Breast epithelium (tissue), 4 donors: ENCODE measurements at regions not wholly inside any gene's neighbourhood (a gene's known extent, or its start where the extent isn't known, plus 50 kb on each side); places are given as distances from the start of the nearest gene placed in this dataset.

Source experiments
- DNase-seq, 2 donors: peaks; one replicate each; pipeline ENCODE4 v3.0.0-alpha.2; 2019; ENCODE audit warnings: low spot score in 2 of 2
- H3K27ac ChIP-seq, 2 donors: fragments of 200-600 bp; sonication (generic) in 1 of 2; one replicate each; pipeline ENCODE4 v1.5.1; 2016 to 2019; ENCODE audit warnings: mild to moderate bottlenecking in 1 of 2
- H3K27me3 ChIP-seq, 2 donors: fragments of 200-600 bp; sonication (generic) in 1 of 2; one replicate each; pipeline versions ENCODE4 v1.5.1 to v1.6.0; 2017 to 2019; ENCODE audit warnings: control low read depth in 1 of 2, mild to moderate bottlenecking in 1 of 2
- H3K36me3 ChIP-seq: fragments of 200-600 bp; one replicate; pipeline ENCODE4 v1.5.1; 2019
- H3K4me1 ChIP-seq, 2 donors: fragments of 200-600 bp; sonication (generic); one replicate each; pipeline ENCODE4 v1.5.1; 2016 to 2019; ENCODE audit warnings: control low read depth in 1 of 2
- H3K4me3 ChIP-seq, 3 donors: fragments of 200-600 bp; sonication (generic); 1 replicate in 2 of 3; 2 replicates in 1 of 3; pipeline ENCODE4 v1.5.1; 2016 to 2019; ENCODE audit warnings: mild to moderate bottlenecking in 3 of 3, moderate library complexity in 2 of 3
- H3K9me3 ChIP-seq, 2 donors: fragments of 200-600 bp; sonication (generic) in 1 of 2; one replicate each; pipeline ENCODE4 v1.5.1; 2016 to 2019; ENCODE audit warnings: control low read depth in 1 of 2
- POLR2A ChIP-seq: fragments of 450-650 bp; IDR thresholded peaks from one replicate; pipeline ENCODE4 v1.6.1; 2016; ENCODE audit warnings: antibody characterized with exemption, mild to moderate bottlenecking, moderate library complexity
- POLR2AphosphoS5 ChIP-seq, 3 donors: sonication (generic); formaldehyde crosslinking; IDR thresholded peaks; one replicate each; pipeline ENCODE4 v1.6.1; 2017; ENCODE audit warnings: antibody characterized with exemption in 3 of 3
- intact Hi-C: fragments of 100-400 bp; cut with DNase I; formaldehyde crosslinking; loops from one replicate; pipeline ENCODE4 v1.15.1; 2023; ENCODE audit warnings: low total_unique reads
- TF ChIP-seq, protein P1 (sequence below), 3 donors: fragments of 450-650 bp; IDR thresholded peaks; one replicate each; pipeline ENCODE4 v1.5.1; 2016 to 2017; ENCODE audit warnings: antibody characterized with exemption in 3 of 3, mild to moderate bottlenecking in 3 of 3, moderate library complexity in 3 of 3

GRCh38 chr10:32131388-32131787 lies 75.2 kb upstream of the KIF5B start:
- intact Hi-C loops = no loop called here
- TF ChIP-seq POLR2A = no peak
- TF ChIP-seq, protein P1, sequence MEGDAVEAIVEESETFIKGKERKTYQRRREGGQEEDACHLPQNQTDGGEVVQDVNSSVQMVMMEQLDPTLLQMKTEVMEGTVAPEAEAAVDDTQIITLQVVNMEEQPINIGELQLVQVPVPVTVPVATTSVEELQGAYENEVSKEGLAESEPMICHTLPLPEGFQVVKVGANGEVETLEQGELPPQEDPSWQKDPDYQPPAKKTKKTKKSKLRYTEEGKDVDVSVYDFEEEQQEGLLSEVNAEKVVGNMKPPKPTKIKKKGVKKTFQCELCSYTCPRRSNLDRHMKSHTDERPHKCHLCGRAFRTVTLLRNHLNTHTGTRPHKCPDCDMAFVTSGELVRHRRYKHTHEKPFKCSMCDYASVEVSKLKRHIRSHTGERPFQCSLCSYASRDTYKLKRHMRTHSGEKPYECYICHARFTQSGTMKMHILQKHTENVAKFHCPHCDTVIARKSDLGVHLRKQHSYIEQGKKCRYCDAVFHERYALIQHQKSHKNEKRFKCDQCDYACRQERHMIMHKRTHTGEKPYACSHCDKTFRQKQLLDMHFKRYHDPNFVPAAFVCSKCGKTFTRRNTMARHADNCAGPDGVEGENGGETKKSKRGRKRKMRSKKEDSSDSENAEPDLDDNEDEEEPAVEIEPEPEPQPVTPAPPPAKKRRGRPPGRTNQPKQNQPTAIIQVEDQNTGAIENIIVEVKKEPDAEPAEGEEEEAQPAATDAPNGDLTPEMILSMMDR (IDR thresholded peaks at IDR 0.05) = no peak
- Histone ChIP-seq H3K9me3 (no peaks in the 10 kb centered on the region), H3K27ac (no peak overlapping the region), H3K4me1 (no peaks in the 10 kb centered on the region), H3K36me3 (no peaks in the 10 kb centered on the region), H3K4me3 (no peak overlapping the region), H3K27me3 (no peaks in the 10 kb centered on the region)
- no peak for DNase-seq

- Histone ChIP-seq H3K9me3 (no peaks in the 10 kb centered on the region), H3K4me3 (no peak overlapping the region), H3K27ac (no peak overlapping the region), H3K27me3 (no peaks in the 10 kb centered on the region), H3K4me1 (no peaks in the 10 kb centered on the region), H3K36me3 (no peaks in the 10 kb centered on the region)
- TF ChIP-seq, protein P1 (IDR thresholded peaks at IDR 0.05) = no peak
- no peak for TF ChIP-seq POLR2A
- no peak for TF ChIP-seq POLR2AphosphoS5 (IDR thresholded peaks at IDR 0.05)
- no peak for DNase-seq
- intact Hi-C loops = no loop called here
These were observed 74.6 kb upstream of the KIF5B start for GRCh38 chr10:32130788-32131187.

- no peaks in the 10 kb centered on the region for H3K36me3 ChIP-seq
- peaks cover 5 to 11% of the 10 kb centered on the region in 2 donors for H3K9me3 ChIP-seq
- DNase-seq = no peak
- no peaks in the 10 kb centered on the region for H3K27me3 ChIP-seq
- H3K4me1 ChIP-seq = no peaks in the 10 kb centered on the region
- no peak for TF ChIP-seq POLR2AphosphoS5 (IDR thresholded peaks at IDR 0.05)
- TF ChIP-seq, protein P1 (IDR thresholded peaks at IDR 0.05) = no peak
- TF ChIP-seq POLR2A = no peak
- H3K4me3 ChIP-seq = no peak overlapping the region
- no peak overlapping the region for H3K27ac ChIP-seq
- intact Hi-C loops = no loop called here
These were observed 68.8 kb upstream of the KIF5B start for GRCh38 chr10:32125023-32125422.

DNA sequence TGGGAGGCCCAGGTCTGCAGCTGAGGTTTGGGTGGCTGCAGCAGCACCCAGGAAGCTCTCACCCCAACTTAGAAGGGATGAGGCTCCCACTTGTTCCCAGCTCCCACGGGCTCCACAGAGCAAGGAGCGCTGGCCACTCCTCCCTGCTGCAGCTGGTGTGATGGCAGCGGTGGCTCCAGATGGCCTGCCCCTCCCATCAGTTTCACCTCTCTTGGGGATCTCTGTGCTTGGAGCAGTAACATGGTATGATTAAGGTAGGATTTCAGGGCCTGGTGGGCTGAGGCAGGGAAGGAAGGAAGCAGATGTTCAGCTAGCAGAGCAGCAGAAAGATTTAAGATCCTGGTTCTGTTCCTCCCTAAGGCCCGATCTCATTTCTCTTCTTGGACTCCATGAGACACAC lies 66.8 kb upstream of the KIF5B start:
- Histone ChIP-seq H3K4me3 (no peak overlapping the region), H3K27ac (no peak overlapping the region), H3K4me1 (no peaks in the 10 kb centered on the region), H3K9me3 (peaks cover 5 to 11% of the 10 kb centered on the region in 2 donors), H3K36me3 (no peaks in the 10 kb centered on the region), H3K27me3 (no peaks in the 10 kb centered on the region)
- TF ChIP-seq, protein P1 (IDR thresholded peaks at IDR 0.05) = no peak
- TF ChIP-seq POLR2AphosphoS5 (IDR thresholded peaks at IDR 0.05) = no peak
- no peak for TF ChIP-seq POLR2A
- intact Hi-C loops = no loop called here
- DNase-seq = no peak

DNA sequence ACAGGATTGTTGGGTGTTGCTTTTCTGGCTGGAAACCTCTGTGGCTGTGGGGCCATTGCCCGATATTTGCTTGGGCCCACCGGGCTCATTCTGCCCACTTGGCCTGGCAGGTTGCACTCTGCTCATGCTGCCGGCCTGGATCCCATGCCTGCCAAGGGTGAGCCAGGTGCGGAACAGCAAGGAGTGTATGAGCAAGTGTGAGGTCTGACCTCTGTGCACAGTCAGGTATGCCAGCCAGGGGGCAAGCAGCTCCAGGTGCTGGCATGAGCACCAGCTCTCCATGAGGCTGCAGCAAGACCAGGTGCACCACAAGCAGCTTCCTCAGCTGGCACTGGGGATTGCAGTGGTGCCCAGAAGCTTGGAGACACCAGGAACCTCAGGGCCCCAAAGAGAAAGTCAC lies 65.4 kb upstream of the KIF5B start:
- H3K4me1 ChIP-seq = no peaks in the 10 kb centered on the region
- no peaks in the 10 kb centered on the region for H3K27me3 ChIP-seq
- TF ChIP-seq, protein P1 (IDR thresholded peaks at IDR 0.05) = no peak
- TF ChIP-seq POLR2A (no peak), POLR2AphosphoS5 (IDR thresholded peaks at IDR 0.05) (no peak)
- DNase-seq = peak in 1 of 2 donors; percentile 25
- intact Hi-C loops = no loop called here
- no peak overlapping the region for H3K4me3 ChIP-seq
- H3K27ac ChIP-seq = peak overlapping the region in 1 of 2 donors; percentile 38
- peaks cover 5 to 11% of the 10 kb centered on the region in 2 donors for H3K9me3 ChIP-seq
- no peaks in the 10 kb centered on the region for H3K36me3 ChIP-seq
